DMS79 (cell line): ENCODE measurements at regions not wholly inside any gene's neighbourhood (a gene's known extent, or its start where the extent isn't known, plus 50 kb on each side); places are given as distances from the start of the nearest gene placed in this dataset.
"Not testable (repeated sequence)": the region's sequence is repeated elsewhere in the genome, so short reads cannot be mapped to it uniquely, and the experiment has no call there.

Source experiments
- DNase-seq: peaks from one replicate; lab custom pipeline; 2025; lab: John Stamatoyannopoulos, UW

DNA sequence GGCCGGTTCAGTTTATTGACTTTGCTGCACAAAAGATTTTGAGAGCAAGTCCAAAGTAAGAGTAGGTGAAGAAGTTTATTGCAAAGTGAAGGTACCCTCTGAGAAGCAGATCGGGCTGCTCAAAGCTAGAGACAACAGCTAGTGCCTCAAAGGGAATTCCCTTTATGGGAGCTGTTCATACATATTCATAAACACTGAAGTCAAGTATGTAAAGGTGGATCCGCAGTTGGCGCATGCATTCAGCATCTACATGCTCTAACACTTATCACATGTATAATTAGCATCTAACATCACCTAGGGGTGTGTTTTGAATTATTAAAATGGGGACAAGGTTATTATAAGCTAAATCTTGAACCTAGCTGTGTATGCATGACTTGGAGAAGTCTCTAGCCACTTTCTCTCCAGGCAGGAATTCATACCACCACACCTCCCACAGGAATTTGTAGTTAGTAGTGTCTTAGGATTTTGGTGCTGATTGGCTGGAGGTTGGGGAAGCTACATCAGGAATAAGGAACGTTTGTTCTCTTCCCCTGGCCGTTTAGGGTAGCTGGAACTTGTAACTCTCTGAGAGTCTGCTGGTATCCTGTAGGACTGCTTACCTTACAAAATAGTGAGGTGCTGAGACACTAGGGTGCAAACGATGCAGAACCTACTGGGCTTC lies 1633.9 kb downstream of the GRIK2 start:
- DNase-seq = no peak

DNA sequence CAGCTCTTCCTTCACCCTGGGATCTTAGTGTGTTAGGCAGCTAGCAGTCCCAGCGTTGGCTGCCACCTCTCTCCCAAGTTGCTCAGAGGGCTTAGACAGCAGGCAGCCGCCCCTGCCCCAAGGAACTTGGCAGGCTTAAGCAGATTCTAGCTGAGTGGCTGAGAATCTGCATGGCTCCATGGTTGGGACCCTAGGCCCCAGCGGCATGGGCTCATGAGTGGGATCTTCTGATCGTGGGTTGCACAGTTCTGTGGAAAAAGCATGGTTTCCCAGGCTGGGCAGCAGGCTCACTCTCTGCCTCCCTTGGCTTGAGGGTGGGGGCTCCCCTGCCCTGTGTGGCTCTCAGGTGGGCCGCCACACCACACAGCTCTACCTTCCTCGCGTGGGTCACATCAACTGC lies 1624.9 kb downstream of the GRIK2 start:
- no peak for DNase-seq

DNA sequence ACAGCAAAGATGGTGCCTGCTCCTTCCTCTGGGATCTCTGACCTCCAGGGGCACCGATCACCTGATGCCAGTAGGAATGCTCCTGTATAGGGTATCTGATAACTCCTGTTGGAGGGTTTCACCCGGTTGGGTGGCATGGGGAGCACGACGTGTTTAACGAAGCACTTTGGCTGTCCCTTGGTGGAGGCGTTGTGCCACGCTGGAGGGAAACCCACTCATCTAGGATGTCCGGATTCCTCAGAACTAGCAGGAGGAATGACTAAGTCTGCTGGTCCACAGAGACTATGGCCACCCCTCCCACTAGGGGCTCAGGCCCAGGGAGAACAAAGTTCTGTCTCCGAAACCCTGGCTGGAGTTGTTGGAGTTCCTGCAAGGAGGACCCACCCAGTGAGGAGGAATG lies 1624.4 kb downstream of the GRIK2 start:
- DNase-seq = no peak

- DNase-seq = no peak
Measured at GRCh38 chr6:103011605-103012004, 1618.1 kb downstream of the GRIK2 start.

DNA sequence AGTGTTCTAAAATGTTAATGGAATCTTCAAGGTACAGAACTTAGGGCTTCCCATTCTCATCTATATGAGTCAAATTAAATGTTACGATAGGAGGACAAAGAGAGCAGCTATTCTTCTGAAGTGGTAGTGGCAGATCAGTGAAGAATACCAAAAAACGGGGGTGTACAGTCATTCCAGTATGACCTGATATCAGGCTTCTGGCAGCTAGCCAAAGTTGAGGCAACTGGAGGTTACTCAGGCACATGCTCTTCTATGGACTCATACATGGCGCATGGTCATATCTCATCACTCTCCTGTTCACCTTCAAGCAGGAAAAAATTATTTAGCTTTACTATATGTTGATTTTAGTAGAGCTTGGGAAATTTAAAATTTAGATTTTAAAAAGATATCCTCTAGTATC lies 1608.8 kb downstream of the GRIK2 start:
- DNase-seq = no peak

DNA sequence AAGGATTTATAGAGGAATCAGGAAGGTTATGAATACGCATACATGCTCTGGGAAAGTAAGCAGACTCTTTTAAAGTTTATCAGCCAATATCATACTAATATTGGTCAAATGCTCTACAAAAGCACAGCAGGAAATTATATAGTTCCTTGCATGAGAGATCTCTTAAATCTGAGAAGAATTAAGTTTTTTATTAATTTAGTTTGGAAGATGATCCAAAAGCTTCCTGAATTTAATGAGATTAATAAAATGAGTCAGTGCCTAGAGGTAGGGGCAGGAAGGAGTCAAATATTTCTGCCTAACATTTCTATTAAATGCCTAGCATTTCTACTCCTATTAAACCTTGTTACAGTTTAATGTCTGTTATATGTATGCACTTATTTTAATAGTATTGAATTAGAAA lies 1608.2 kb downstream of the GRIK2 start:
- no peak for DNase-seq

DNA sequence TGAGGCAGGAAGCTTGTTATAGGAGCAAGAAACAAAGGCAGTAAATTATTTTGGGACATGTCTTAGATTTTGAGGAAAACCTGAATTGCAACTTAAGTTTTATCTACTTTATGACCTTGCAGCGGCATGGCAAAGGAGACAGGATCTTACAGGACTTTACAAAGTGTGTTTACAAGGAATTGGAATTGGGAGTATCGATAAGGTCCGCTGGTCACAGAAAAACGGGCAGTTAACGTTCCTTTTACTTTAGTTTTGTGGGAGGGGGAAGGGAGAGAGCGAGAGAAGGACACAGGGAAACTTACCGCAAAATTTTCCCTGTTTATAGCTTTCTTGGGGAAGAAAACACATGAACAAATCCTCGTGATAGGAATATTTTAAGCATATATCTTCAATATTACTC lies 1607.2 kb downstream of the GRIK2 start:
- DNase-seq = no peak

- no peak for DNase-seq
Measured at GRCh38 chr6:102995491-102995890, 1602.0 kb downstream of the GRIK2 start.

DNA sequence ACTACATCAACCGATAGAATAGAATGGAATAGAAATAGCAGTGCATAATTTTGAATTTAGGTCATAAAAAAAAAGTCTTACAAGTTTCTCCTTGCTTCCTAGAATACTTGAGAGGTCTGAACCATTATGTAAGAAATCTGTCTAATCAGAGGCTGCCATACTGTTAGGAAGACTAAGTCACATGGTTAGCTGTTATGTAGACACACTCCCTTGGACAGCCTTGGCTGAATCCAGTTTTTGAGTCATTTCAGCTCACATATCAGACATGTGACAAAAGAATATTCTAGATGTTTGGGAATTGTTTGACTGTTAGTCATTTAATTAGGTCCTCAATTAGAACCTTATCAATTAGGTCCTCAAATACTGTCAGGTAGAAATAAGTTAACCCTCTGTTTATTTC lies 1601.4 kb downstream of the GRIK2 start:
- no peak for DNase-seq

DNA sequence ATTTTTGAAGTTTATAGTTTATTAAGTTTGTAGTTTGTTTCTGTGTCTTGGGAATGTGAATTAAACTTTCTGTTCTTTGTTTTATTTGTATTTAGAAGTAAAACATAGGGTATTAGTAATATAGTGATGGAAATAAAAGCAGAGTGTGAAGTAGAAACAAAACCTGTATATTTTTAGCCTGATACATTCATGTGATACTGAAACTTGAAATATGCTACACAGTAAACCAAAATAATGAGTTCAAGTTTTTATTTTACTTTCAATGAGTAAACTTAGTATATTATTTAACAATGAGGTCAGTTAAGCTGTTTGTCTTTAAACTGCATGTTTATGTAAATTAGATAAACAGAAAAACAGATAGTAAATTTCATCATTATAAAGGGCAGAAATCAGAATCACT lies 1592.6 kb downstream of the GRIK2 start:
- DNase-seq = no peak

DNA sequence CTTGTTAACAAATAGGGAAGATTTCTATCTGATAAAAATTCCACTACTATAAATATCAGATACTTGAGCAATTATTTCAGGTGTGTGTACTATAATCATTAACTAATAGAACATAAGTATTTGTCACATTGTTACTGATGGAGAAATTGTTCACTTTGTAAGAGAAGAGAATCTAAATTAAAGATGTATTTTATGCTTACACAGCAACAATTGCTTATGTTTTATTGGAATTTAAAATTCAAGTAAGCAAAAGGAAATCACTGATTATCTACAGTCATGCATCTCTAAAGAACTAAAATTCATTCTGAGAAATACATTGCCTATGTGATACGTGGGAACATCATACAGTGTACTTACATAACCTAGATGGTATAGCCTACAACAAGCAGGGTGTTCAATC lies 1590.8 kb downstream of the GRIK2 start:
- no peak for DNase-seq

GRCh38 chr6:102981490-102982015 lies 1588.0 kb downstream of the GRIK2 start:
- DNase-seq = no peak

- DNase-seq = no peak
Measured at GRCh38 chr6:102980951-102981350, 1587.4 kb downstream of the GRIK2 start.

DNA sequence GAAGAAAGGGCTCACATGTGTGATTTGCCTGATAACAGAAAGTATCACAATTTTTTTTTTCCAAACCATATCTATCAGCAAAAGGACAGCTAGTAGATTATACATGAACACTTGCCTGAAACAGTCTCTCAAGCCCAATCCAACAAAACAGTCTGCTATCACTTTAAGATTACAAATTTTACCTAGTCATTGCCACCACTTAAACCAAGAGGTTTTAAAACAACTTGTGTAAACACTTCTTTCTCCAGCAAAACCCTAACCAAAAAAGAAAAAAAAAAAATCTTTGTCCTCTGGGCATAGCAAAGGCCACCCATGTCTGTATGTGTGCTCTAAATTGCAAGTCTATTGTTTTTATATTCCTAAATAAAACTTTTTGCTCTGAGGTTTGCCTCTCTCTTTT lies 1568.4 kb downstream of the GRIK2 start:
- no peak for DNase-seq

GRCh38 chr6:102950967-102951366 lies 1557.5 kb downstream of the GRIK2 start:
- DNase-seq = no peak

- no peak for DNase-seq
Measured at GRCh38 chr6:102944475-102944874, 1551.0 kb downstream of the GRIK2 start.

DNA sequence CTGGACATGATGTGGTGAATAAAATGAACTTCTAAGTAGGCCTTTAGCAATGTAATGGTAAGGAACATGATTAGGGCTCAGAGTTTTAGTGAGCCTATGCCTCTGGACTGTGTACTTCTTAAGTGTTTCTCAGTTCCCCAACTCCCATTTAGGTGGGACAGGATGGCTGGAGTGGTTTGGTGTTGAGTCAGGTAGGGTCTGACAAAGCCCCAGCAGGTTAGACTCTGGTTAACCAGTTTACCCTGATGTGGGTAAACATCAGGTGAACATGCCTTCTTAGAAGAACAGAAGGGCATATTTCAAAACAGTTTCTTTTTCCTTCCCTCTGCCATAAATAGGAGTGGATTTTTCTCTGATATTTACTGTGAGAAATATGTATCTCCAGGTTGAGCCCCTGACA lies 1548.7 kb downstream of the GRIK2 start:
- DNase-seq = no peak

GRCh38 chr6:102936959-102937358 lies 1543.5 kb downstream of the GRIK2 start:
- no peak for DNase-seq

- no peak for DNase-seq
Measured at GRCh38 chr6:102928109-102928508, 1534.6 kb downstream of the GRIK2 start.

- DNase-seq = no peak
Measured at GRCh38 chr6:102918161-102918560, 1524.7 kb downstream of the GRIK2 start.

DNA sequence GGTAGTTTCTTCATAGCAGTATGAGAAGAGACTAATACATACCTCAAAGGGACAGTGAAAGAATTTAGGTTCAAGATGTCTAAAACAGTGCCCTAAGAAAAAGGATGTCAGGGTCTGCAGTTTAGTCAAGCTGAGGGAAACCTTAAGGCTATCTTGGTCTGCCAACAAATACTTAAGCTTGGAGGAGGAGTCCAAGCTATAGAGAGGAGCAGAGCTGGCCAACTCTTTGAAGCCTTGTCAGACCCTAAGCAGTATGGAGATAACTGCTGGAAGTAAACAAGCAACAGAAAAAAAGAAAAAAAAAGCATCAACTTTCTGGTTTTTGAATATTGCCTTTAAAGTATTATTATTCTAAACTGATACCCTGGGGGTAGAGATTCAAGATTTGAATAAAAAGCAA lies 1518.1 kb downstream of the GRIK2 start:
- no peak for DNase-seq

- not testable (repeated sequence) for DNase-seq
Measured at GRCh38 chr6:102910701-102911139, 1517.2 kb downstream of the GRIK2 start.

DNA sequence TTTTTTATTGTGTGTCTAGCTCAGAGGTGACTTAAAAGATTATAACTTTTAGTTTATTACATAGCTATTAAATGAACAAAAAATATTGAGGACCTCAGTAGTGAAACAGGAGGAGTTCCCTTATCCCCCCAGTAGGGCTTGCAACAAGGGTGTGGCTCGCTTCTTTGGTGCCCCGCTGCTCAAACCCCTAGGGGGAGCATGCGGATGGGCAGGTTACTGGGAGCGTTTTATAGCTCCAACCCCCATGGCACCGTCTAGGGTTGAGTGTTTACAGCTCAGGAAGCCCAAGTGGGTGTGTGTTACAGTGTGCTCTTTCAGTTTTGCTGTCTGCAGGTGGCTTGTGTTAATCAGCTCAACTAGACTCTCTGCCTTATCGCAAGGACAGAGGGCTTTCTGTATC lies 1513.7 kb downstream of the GRIK2 start:
- no peak for DNase-seq

- DNase-seq = no peak
Measured at GRCh38 chr6:102902471-102902870, 1509.0 kb downstream of the GRIK2 start.
